HEK293 (cell line): ENCODE measurements at regions not wholly inside any gene's neighbourhood (a gene's known extent, or its start where the extent isn't known, plus 50 kb on each side); places are given as distances from the start of the nearest gene placed in this dataset.

ENCODE experiments used
- CTCF ChIA-PET: fragments of 350-600 bp; formaldehyde crosslinking; extraction: SDS; loops from one replicate; lab custom pipeline; 2021; ENCODE audit warnings: antibody characterized with exemption; lab: Yijun Ruan, JAX
- POLR2A ChIA-PET: fragments of 300-600 bp; formaldehyde crosslinking; extraction: SDS; loops from one replicate; lab custom pipeline; 2020; ENCODE audit warnings: antibody characterized with exemption, inconsistent platforms; lab: Yijun Ruan, JAX
- H3K27ac ChIP-seq: fragments of 200-500 bp; sonication (Bioruptor generic); 2 replicates; pipeline ENCODE4 v1.5.1; 2014; ENCODE audit warnings: low read depth, low read length, control low read depth, inconsistent platforms; ENCODE audit errors: extremely low read depth
- H3K36me3 ChIP-seq, 2 experiments: fragments of 200-500 bp in 1 of 2; sonication (Bioruptor generic) in 1 of 2; 1 replicate in 1 of 2; 2 replicates in 1 of 2; pipeline ENCODE4 v1.5.1; 2014 to 2017; ENCODE audit warnings: inconsistent platforms in 2 of 2, low read length in 2 of 2; ENCODE audit not compliant: control insufficient read depth in 2 of 2, insufficient read depth in 1 of 2
- H3K4me1 ChIP-seq: fragments of 200-500 bp; sonication (Bioruptor generic); 2 replicates; pipeline ENCODE4 v1.5.1; 2014; ENCODE audit warnings: mild to moderate bottlenecking, low read length, inconsistent platforms; ENCODE audit not compliant: control insufficient read depth, insufficient read depth
- H3K4me3 ChIP-seq: 2 replicates; pipeline ENCODE4 v1.5.1; 2011; ENCODE audit warnings: low read depth, mild to moderate bottlenecking, control low read depth, low read length, moderate library complexity
- H3K9me3 ChIP-seq: fragments of 200-500 bp; sonication (Bioruptor generic); 2 replicates; pipeline ENCODE4 v1.5.1; 2014; ENCODE audit warnings: low read depth, low read length, inconsistent platforms; ENCODE audit not compliant: control insufficient read depth, insufficient read depth
- BCL11A ChIP-seq: fragments of 450-650 bp; formaldehyde crosslinking; IDR thresholded peaks from 2 replicates; pipeline ENCODE4 v1.5.1; 2016; ENCODE audit warnings: low read depth, missing biosample characterization, missing genetic modification characterization
- OSR2 ChIP-seq: fragments of 450-650 bp; formaldehyde crosslinking; IDR thresholded peaks from 2 replicates; pipeline ENCODE4 v1.5.1; 2016; ENCODE audit warnings: missing biosample characterization, missing genetic modification characterization
- PRDM6 ChIP-seq: fragments of 450-650 bp; formaldehyde crosslinking; IDR thresholded peaks from 2 replicates; pipeline ENCODE4 v1.5.1; 2017; ENCODE audit warnings: missing biosample characterization, missing genetic modification characterization
- ZBTB21 ChIP-seq: fragments of 450-650 bp; formaldehyde crosslinking; IDR thresholded peaks from 2 replicates; pipeline ENCODE4 v1.5.1; 2017; ENCODE audit warnings: missing biosample characterization, missing genetic modification characterization
- ZBTB26 ChIP-seq: fragments of 450-650 bp; formaldehyde crosslinking; optimal IDR thresholded peaks from 2 replicates; pipeline ENCODE3; 2016; ENCODE audit warnings: missing biosample characterization, mild to moderate bottlenecking, missing genetic modification characterization
- ZFHX2 ChIP-seq: fragments of 450-650 bp; formaldehyde crosslinking; conservative IDR thresholded peaks from 2 replicates; pipeline ENCODE4 v1.5.1; 2016; ENCODE audit warnings: missing biosample characterization, missing genetic modification characterization
- ZNF10 ChIP-seq: fragments of 450-650 bp; formaldehyde crosslinking; IDR thresholded peaks from 2 replicates; pipeline ENCODE4 v1.5.1; 2017; ENCODE audit warnings: missing biosample characterization, missing genetic modification characterization
- ZNF121 ChIP-seq: fragments of 450-650 bp; formaldehyde crosslinking; IDR thresholded peaks from 2 replicates; pipeline ENCODE4 v1.5.1; 2016; ENCODE audit warnings: missing biosample characterization, missing genetic modification characterization
- ZNF211 ChIP-seq: fragments of 450-650 bp; formaldehyde crosslinking; IDR thresholded peaks from 2 replicates; pipeline ENCODE4 v1.5.1; 2016; ENCODE audit warnings: low read depth, missing biosample characterization, missing genetic modification characterization
- ZNF214 ChIP-seq: fragments of 450-650 bp; formaldehyde crosslinking; IDR thresholded peaks from 2 replicates; pipeline ENCODE4 v1.5.1; 2017; ENCODE audit warnings: missing biosample characterization, mild to moderate bottlenecking, missing genetic modification characterization, borderline replicate concordance
- ZNF24 ChIP-seq: fragments of 450-650 bp; formaldehyde crosslinking; IDR thresholded peaks from 2 replicates; pipeline ENCODE4 v1.5.1; 2016; ENCODE audit warnings: missing biosample characterization, missing genetic modification characterization
- ZNF280D ChIP-seq: fragments of 450-650 bp; formaldehyde crosslinking; IDR thresholded peaks from 2 replicates; pipeline ENCODE4 v1.5.1; 2016; ENCODE audit warnings: missing biosample characterization, missing genetic modification characterization
- ZNF37A ChIP-seq: fragments of 450-650 bp; IDR thresholded peaks from 2 replicates; pipeline ENCODE4 v1.5.1; 2018; ENCODE audit warnings: missing biosample characterization, missing genetic modification characterization
- ZNF416 ChIP-seq: fragments of 450-650 bp; formaldehyde crosslinking; IDR thresholded peaks from 2 replicates; pipeline ENCODE4 v1.5.1; 2016; ENCODE audit warnings: missing biosample characterization, missing genetic modification characterization
- ZNF518A ChIP-seq: fragments of 450-650 bp; formaldehyde crosslinking; conservative IDR thresholded peaks from 2 replicates; pipeline ENCODE4 v1.5.1; 2016; ENCODE audit warnings: low read depth, missing biosample characterization, missing genetic modification characterization
- ZNF548 ChIP-seq: fragments of 450-650 bp; formaldehyde crosslinking; IDR thresholded peaks from 2 replicates; pipeline ENCODE4 v1.5.1; 2016; ENCODE audit warnings: missing biosample characterization, missing genetic modification characterization
- ZNF623 ChIP-seq: fragments of 450-650 bp; formaldehyde crosslinking; IDR thresholded peaks from 2 replicates; pipeline ENCODE4 v1.5.1; 2016; ENCODE audit warnings: missing biosample characterization, missing genetic modification characterization
- ZNF658 ChIP-seq: fragments of 450-650 bp; formaldehyde crosslinking; IDR thresholded peaks from 2 replicates; pipeline ENCODE4; 2016; ENCODE audit warnings: missing biosample characterization, missing genetic modification characterization
- ZNF664 ChIP-seq: fragments of 450-650 bp; formaldehyde crosslinking; IDR thresholded peaks from 2 replicates; pipeline ENCODE4 v1.5.1; 2016; ENCODE audit warnings: missing biosample characterization, missing genetic modification characterization
- ZSCAN5A ChIP-seq: fragments of 450-650 bp; formaldehyde crosslinking; IDR thresholded peaks from 2 replicates; pipeline ENCODE4 v1.5.1; 2016; ENCODE audit warnings: missing biosample characterization, missing genetic modification characterization
- ZXDB ChIP-seq: fragments of 450-650 bp; formaldehyde crosslinking; IDR thresholded peaks from 2 replicates; pipeline ENCODE4 v1.5.1; 2016; ENCODE audit warnings: missing biosample characterization, missing genetic modification characterization

GRCh38 chr1:68570871-68571270, 74.0 kb upstream of the DEPDC1 start:
- Histone ChIP-seq H3K4me1 (no peaks in the 10 kb centered on the region), H3K9me3 (no peaks in the 10 kb centered on the region), H3K4me3 (no peak overlapping the region), H3K36me3 (no peaks in the 10 kb centered on the region), H3K27ac (no peak overlapping the region)
- TF ChIP-seq ZNF214 (tag by site-specific recombination) (no peak), ZXDB (tag by site-specific recombination) (no peak), ZNF211 (tag by site-specific recombination) (no peak), ZNF37A (tag by site-specific recombination) (no peak), ZNF623 (tag by site-specific recombination) (no peak), BCL11A (tag by site-specific recombination) (no peak), ZNF548 (tag by site-specific recombination) (no peak), ZNF10 (tag by site-specific recombination) (no peak), ZBTB21 (tag by site-specific recombination) (no peak), ZNF24 (tag by site-specific recombination) (no peak), ZNF658 (tag by site-specific recombination) (no peak), ZNF280D (no peak), ZNF664 (tag by site-specific recombination) (no peak), ZBTB26 (tag by site-specific recombination) (no peak)
- POLR2A ChIA-PET, result no interaction called here
- CTCF ChIA-PET, result no interaction called here

- H3K4me3 ChIP-seq, result no peak overlapping the region
- H3K36me3 ChIP-seq, result no peaks in the 10 kb centered on the region
- H3K4me1 ChIP-seq, result no peaks in the 10 kb centered on the region
- ChIA-PET POLR2A (no interaction called here), CTCF (interaction anchor here (0.6 kb wide), 1 partner anchor 122 kb away, joined by 4 read pairs; no protein-coding TSS in a partner anchor)
- H3K9me3 ChIP-seq, result no peaks in the 10 kb centered on the region
- no peak overlapping the region for H3K27ac ChIP-seq
- TF ChIP-seq OSR2 (tag by site-specific recombination) (no peak), ZNF416 (tag by site-specific recombination) (no peak), ZFHX2 (no peak), PRDM6 (no peak), ZNF518A (tag by site-specific recombination) (no peak), ZSCAN5A (no peak), ZNF121 (no peak)
Observed at GRCh38 chr1:68571454-68572235, 74.8 kb upstream of the DEPDC1 start.
